HepG2 (cell line): ENCODE measurements at regions not wholly inside any gene's neighbourhood (a gene's known extent, or its start where the extent isn't known, plus 50 kb on each side); places are given as distances from the start of the nearest gene placed in this dataset.

Experiments used
- ETV6 ChIP-seq: sonication (generic); formaldehyde crosslinking; conservative IDR thresholded peaks from 2 replicates; pipeline ENCODE4 v1.4.0; 2020; ENCODE audit warnings: missing genetic modification reagents
- KLF9 ChIP-seq: IDR thresholded peaks from 2 replicates; pipeline ENCODE4 v1.6.1; 2016; ENCODE audit warnings: low read depth
- POLR2A ChIP-seq, 2 experiments: IDR thresholded peaks; 2 replicates each; pipeline ENCODE4 v1.6.1; 2011; ENCODE audit warnings: low read depth in 2 of 2, low read length in 2 of 2, mild to moderate bottlenecking in 1 of 2, moderate library complexity in 1 of 2; ENCODE audit not compliant: insufficient read depth in 1 of 2
- POLR2AphosphoS5 ChIP-seq: IDR thresholded peaks from 2 replicates; pipeline ENCODE4 v1.6.1; 2012; ENCODE audit warnings: low read depth, low read length
- SMARCC2 ChIP-seq: fragments of 450-650 bp; IDR thresholded peaks from 2 replicates; pipeline ENCODE4 v1.6.1; 2017; ENCODE audit warnings: antibody characterized with exemption, mild to moderate bottlenecking
- TARDBP ChIP-seq: sonication (generic); formaldehyde crosslinking; IDR thresholded peaks from 2 replicates; pipeline ENCODE4 v1.8.0; 2022; ENCODE audit warnings: mild to moderate bottlenecking, missing genetic modification reagents
- TBP ChIP-seq: sonication (generic); formaldehyde crosslinking; IDR thresholded peaks from 2 replicates; pipeline ENCODE4 v1.5.0; 2020; ENCODE audit warnings: missing genetic modification reagents

GRCh38 chr5:52692606-52693005 is 95.1 kb upstream of the ITGA1 start:
- TF ChIP-seq POLR2A (IDR thresholded peaks at IDR 0.05; ENCODE audit: insufficient read depth in 1 of 2, low read depth in 2 of 2, low read length in 2 of 2) (no peak), TBP (CRISPR knock-in tag) (no peak), POLR2AphosphoS5 (no peak), KLF9 (CRISPR knock-in tag) (no peak), SMARCC2 (no peak), ETV6 (CRISPR knock-in tag) (no peak), TARDBP (CRISPR knock-in tag) (no peak)
